A673 (cell line): ENCODE measurements at regions not wholly inside any gene's neighbourhood (a gene's known extent, or its start where the extent isn't known, plus 50 kb on each side); places are given as distances from the start of the nearest gene placed in this dataset.

Experiments used
- BruUV-seq: library from RNA; stranded (reverse); fragments of 400-500 nt; replicated peaks from 2 replicates; lab custom pipeline; 2021; lab: Mats Ljungman, UMichigan
- CTCF ChIA-PET: fragments of 300-600 bp; sonication (Branson Sonifier 250); formaldehyde crosslinking; loops from one replicate; lab custom pipeline; 2022; ENCODE audit warnings: antibody characterized with exemption; lab: Charles Lee
- POLR2A ChIA-PET: fragments of 300-600 bp; sonication (Branson Sonifier 250); formaldehyde crosslinking; loops from one replicate; lab custom pipeline; 2022; ENCODE audit warnings: antibody characterized with exemption; ENCODE audit not compliant: low non-redundant PET; lab: Charles Lee
- DNase-seq: peaks from one replicate; pipeline ENCODE4 v3.0.0-alpha.2; 2015; ENCODE audit warnings: low spot score
- H3K27ac ChIP-seq: fragments of 200-600 bp; sonication (generic); 2 replicates; pipeline ENCODE4 v1.5.1; 2016; ENCODE audit warnings: mixed run types, low read depth, mild to moderate bottlenecking, mixed read lengths, antibody characterized with exemption, low read length; ENCODE audit not compliant: poor library complexity, severe bottlenecking
- H3K27me3 ChIP-seq: fragments of 200-600 bp; sonication (generic); replicated peaks from 2 replicates; pipeline ENCODE4 v1.6.1; 2017; ENCODE audit warnings: mixed run types, low read depth, mild to moderate bottlenecking, mixed read lengths, antibody characterized with exemption, low read length; ENCODE audit not compliant: insufficient read depth, poor library complexity
- H3K36me3 ChIP-seq: fragments of 200-600 bp; sonication (generic); 2 replicates; pipeline ENCODE4 v1.6.1; 2016; ENCODE audit warnings: mixed run types, mild to moderate bottlenecking, mixed read lengths, antibody characterized with exemption, low read length; ENCODE audit not compliant: insufficient read depth, poor library complexity, severe bottlenecking
- H3K4me1 ChIP-seq: fragments of 200-600 bp; sonication (generic); 2 replicates; pipeline ENCODE4 v1.6.1; 2017; ENCODE audit warnings: mixed run types, mild to moderate bottlenecking, mixed read lengths, antibody characterized with exemption, low read length; ENCODE audit not compliant: insufficient read depth, poor library complexity, severe bottlenecking
- H3K4me3 ChIP-seq: fragments of 200-600 bp; sonication (generic); 2 replicates; pipeline ENCODE4 v1.5.1; 2016; ENCODE audit warnings: low read depth, mixed run types, mild to moderate bottlenecking, mixed read lengths, low read length; ENCODE audit not compliant: poor library complexity, severe bottlenecking
- H3K9me3 ChIP-seq: fragments of 200-600 bp; sonication (generic); 2 replicates; pipeline ENCODE4 v1.6.1; 2016; ENCODE audit warnings: mixed run types, low read depth, mild to moderate bottlenecking, mixed read lengths, antibody characterized with exemption, low read length; ENCODE audit not compliant: poor library complexity, severe bottlenecking
- CTCF ChIP-seq: fragments of 300-800, 200-600 bp; sonication (generic); conservative IDR thresholded peaks from 2 replicates; pipeline ENCODE4 v1.5.1; 2017; ENCODE audit warnings: low read depth, mild to moderate bottlenecking, antibody characterized with exemption, low read length, moderate library complexity, mixed read lengths
- EZH2 ChIP-seq: fragments of 200-600 bp; sonication (generic); IDR thresholded peaks from 2 replicates; pipeline ENCODE4 v1.6.1; 2017; ENCODE audit warnings: borderline replicate concordance, low read depth, mild to moderate bottlenecking, mixed read lengths, antibody characterized with exemption, low read length; ENCODE audit not compliant: poor library complexity, severe bottlenecking
- intact Hi-C: fragments of 100-400 bp; cut with micrococcal nuclease; formaldehyde crosslinking; loops from one replicate; pipeline ENCODE4 v1.10.0; 2022; ENCODE audit not compliant: unreplicated experiment

DNA sequence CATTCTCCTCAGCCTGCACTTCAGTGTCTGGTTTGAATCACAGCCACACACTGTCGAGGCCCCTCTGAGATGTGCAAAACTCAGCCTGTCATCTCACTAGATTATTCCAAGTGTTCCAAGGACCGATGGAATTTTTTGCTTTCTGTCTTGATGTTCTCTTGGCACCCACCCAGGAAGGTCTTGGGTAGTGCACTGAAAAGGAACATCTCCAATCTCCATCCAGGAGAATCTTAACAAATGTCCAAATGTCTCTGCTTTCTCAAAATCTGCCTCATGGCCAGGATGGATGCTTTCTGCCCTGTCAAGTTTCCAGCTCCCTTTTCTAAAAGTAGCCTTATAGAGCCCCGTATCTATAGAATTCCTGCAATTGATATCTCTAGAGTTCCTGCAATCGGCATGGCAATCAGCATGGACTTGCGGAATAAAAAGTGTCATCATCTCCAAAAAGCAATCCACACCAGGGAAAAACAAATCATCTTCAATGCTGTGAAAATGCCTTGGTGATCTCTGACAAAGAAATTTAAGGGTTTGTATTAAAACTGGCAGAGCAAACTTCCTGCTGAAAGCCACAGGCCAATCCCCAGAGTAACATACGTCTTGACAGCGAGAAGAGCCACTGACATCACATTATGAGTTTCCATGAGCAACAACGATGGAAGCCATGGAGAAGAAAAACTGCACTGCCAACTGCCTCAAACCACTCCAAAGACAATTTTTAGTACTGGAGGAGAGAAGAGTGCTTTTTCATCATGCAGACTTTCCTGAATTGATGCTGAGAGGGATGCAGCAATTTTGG lies 215.3 kb upstream of the FAM9B start:
- TF ChIP-seq EZH2 (no peak), CTCF (no peak)
- H3K4me3 ChIP-seq: no peak overlapping the region
- peaks cover under 1% of the 10 kb centered on the region for H3K27me3 ChIP-seq
- BruUV-seq: no TSS peak
- intact Hi-C loops: no loop called here
- ChIA-PET CTCF (no interaction called here), POLR2A (no interaction called here)
- peak; percentile 8 for DNase-seq
- H3K27ac ChIP-seq: no peak overlapping the region
- no peaks in the 10 kb centered on the region for H3K9me3 ChIP-seq
- H3K36me3 ChIP-seq: no peaks in the 10 kb centered on the region
- H3K4me1 ChIP-seq: no peaks in the 10 kb centered on the region

GRCh38 chrX:9252182-9252581 lies 212.7 kb upstream of the TBL1X start:
- no peak for TF ChIP-seq EZH2
- ChIA-PET POLR2A (no interaction called here), CTCF (no interaction called here)
- Histone ChIP-seq H3K4me3 (no peak overlapping the region), H3K4me1 (no peaks in the 10 kb centered on the region), H3K27me3 (peaks cover 5% of the 10 kb centered on the region), H3K27ac (no peak overlapping the region), H3K9me3 (no peaks in the 10 kb centered on the region), H3K36me3 (no peaks in the 10 kb centered on the region)
- no peak for DNase-seq
- BruUV-seq: no TSS peak
- intact Hi-C loops: no loop called here

DNA sequence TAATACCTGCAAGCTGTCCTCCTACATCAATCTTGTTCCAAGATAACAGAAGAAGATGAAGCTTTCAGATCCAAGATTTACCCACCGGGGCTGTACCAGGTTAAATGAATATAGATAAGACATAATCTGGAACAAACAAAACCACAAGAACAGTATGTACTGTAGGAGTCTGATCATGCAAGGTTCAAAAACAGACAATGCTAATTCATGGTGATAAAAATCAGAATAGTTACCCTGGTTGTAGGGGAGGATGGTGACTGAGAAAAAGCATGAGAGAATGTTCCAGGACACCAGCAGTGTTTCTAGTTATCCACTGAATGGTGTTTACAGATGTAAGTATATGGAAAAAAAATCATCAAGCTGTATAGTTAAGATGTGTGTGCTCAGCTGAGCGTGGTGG lies 211.6 kb upstream of the TBL1X start:
- no peak for DNase-seq
- Histone ChIP-seq H3K4me3 (no peak overlapping the region), H3K9me3 (no peaks in the 10 kb centered on the region), H3K27me3 (peaks cover 5% of the 10 kb centered on the region), H3K36me3 (no peaks in the 10 kb centered on the region), H3K27ac (no peak overlapping the region), H3K4me1 (no peaks in the 10 kb centered on the region)
- ChIA-PET CTCF (no interaction called here), POLR2A (no interaction called here)
- intact Hi-C loops: no loop called here
- TF ChIP-seq CTCF (no peak), EZH2 (no peak)
- no TSS peak for BruUV-seq
